ENCODE measurements at regions not wholly inside any gene's neighbourhood (a gene's known extent, or its start where the extent isn't known, plus 50 kb on each side); places are given as distances from the start of the nearest gene placed in this dataset.

DNA sequence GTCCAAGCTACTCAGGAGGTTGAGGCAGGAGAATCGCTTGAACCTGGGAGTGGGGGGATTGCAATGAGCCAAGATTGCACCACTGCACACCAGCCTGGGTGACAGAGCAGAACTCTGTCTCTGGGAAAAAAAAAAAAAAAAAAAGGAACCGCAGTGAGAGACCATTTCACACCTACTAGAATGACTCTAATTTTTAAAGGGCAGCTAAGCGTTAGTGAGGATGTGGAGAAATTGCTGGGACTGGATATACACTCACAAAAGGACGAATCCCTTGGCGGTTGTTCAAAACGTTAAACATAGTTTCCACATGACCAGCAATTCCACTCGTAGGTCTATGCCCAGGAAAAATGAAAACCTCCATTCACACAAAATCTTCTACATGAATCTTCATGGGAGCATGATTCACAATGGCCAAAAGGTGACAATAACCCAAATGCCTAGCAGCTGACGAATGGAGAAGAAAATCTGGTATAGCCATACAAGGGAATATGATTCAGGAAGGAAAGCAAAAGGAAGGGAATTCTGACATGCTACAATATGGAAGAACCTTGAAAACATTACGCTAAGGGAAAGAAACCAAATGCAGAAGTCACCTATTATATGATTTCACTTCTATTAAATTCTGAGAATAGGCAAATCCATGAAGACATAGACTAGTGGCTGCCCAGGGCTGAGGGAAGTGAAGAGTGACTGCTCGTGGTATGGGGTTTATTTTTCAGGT lies 127.0 kb downstream of the CHSY1 start:
- DNase-seq = peak; percentile 67 to 71

DNA sequence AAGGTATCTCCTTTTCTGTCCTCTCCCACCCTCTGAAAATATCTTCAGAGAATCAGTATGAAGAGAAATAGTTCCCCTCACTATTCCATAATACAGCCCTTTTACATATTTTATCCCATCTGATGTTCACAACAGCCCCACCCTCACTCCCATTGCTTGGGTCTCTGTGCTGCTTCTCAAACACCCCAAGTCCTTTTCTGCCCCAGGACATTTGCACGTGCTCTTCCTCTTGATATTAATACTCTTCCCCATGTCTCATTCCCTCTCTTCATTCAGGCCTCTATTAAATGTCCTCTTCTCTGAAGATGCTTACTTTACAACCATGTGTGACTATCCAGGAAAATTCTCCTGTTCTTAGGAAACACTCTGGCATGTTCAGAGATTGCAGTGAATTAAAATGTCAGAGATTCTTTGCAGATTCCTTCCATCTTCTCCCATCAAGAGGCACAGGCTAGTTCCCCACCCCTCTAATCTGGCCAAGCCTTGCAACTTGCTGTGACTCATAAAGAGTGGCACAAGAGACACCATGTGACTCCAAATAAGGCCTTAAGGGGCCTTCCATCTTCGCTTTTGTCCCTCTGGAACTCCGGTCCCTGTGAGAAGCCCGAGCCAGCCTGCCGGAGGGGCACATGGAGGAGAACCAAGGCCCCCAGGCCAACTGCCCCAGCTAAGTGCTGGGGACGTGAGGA lies 128.5 kb downstream of the CHSY1 start:
- peak; percentile 69 to 79 for DNase-seq

DNA sequence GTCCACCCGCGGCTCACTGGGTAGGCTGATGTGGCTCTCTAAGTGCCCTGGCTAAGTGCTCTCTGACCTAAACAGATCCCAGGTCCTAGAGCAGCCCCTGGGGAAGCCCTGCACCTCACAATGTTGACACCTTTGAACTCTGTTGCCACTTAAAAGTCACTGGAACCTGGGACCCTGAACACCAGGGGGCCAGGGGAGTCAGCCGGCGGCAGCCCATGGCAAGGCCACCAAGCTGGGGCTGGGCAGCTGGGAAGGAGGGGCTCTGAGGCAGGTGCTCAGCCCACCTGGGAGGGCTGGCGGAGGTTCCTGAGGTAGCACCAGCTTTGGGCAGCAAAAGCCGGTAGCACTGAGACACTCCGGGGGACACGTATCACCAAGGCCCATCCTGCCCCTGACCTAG lies 129.0 kb downstream of the CHSY1 start:
- DNase-seq = no peak

DNA sequence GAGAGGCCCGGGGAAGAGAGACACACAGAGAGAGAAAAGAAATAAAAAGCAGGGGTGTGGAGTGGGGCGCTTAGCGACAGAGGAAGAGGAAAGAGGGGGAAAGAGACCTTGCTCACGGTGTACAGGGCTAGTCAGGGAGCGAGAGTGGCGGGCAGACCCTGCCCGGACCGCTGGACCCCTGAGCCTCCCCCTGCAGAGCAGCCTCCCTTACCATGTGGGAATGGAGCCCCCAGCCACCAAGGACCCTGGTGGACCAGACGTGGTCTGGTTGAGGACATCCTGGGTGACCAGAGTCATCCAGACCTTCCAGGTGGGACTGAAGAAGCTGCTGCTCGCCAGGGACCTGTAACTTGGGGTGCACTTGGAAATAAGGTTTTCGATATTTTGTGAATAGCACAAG lies 129.6 kb downstream of the CHSY1 start:
- DNase-seq = no peak

DNA sequence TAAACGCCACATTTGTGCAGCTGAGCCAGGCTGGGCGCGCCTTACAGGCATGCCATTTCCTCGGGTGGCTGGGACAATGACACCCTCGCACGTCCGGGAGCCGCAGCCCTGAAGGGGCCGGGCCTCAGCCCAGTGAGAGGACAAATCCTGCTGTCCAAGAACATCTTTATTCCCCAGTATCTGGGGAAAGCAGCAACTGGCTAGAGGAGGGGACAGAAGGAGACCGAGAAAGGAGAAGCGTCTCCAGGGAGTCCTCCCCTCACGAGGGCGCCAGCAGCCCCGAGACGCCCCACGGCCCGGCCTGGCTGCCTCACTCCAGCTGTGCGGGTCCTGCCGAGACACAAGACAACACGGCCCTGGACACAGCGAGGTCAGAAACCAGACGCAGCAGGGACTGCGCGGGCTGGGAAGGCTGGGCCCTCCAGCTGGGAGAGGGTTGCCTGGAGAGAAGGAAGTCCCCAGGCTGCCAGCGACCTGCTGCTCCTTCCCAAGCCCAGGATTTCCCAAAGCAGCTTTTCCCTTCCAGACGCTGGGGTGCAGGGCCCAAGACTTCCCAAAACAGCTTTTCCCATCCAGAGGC lies 130.2 kb downstream of the CHSY1 start:
- DNase-seq = peak; percentile 76 to 83

DNA sequence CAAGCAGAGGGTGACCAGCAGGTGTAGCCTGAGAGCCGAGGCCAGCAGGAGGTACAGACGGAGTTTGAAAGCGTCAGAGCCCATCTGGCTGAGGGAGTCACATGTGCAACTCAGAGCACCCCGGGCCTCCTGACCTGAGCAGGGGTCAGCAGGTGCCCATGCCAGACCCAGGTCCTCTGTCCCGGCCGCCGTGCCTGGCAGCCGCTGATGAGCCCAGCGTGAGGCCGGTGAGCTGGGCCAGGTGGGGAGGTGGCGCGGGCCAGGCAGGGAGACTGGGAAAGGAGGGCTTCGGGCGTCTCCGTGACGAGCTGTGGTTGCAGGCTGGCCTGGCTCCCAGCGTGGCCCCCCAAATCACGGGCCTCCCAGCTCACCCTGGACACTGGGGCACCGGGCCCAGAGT lies 130.9 kb downstream of the CHSY1 start:
- no peak for DNase-seq

DNA sequence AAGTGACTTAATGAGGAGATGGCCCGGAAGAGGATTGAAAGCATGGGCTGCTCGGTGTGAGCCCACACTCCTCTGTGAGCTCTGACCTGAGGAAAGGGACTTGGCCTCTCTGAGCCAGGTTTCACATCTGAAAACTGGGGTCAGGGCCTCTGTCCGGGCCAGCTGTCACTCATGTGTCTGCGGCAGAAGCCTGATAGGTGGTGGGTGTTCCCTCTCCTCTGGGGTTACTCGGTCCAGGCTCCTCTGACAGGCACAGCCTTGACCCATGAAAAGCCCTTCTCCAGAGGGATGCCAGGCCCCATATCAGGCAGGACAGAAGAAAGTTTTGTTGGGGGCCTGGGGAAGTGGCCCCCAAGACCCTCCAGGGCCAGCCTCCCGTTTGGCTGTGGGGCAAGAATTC lies 131.4 kb downstream of the CHSY1 start:
- no peak for DNase-seq

Measured in inflammatory macrophage (primary cell).